Stomach (tissue), 4 donors: ENCODE measurements at regions not wholly inside any gene's neighbourhood (a gene's known extent, or its start where the extent isn't known, plus 50 kb on each side); places are given as distances from the start of the nearest gene placed in this dataset.

ENCODE experiments used
- CTCF ChIP-seq, 7 experiments: fragments of 450-650 bp in 4 of 7; fragments of 200-600 bp in 3 of 7; sonication (generic) in 3 of 7; IDR thresholded peaks; one replicate each; pipeline ENCODE4 v1.5.1; 2016 to 2019; ENCODE audit warnings: antibody characterized with exemption in 7 of 7, control low read depth in 2 of 7, mild to moderate bottlenecking in 1 of 7
- POLR2A ChIP-seq, 4 donors: fragments of 450-650 bp; IDR thresholded peaks; one replicate each; pipeline ENCODE4 v1.6.1; 2016; ENCODE audit warnings: antibody characterized with exemption in 4 of 4, control low read depth in 2 of 4, mild to moderate bottlenecking in 1 of 4, moderate library complexity in 1 of 4

- no peak for TF ChIP-seq CTCF (IDR thresholded peaks at IDR 0.05)
- no peak for TF ChIP-seq POLR2A (IDR thresholded peaks at IDR 0.05)
Measured at GRCh38 chr6:126824815-126825214, 293.7 kb upstream of the RSPO3 start.
